ENCODE measurements at regions not wholly inside any gene's neighbourhood (a gene's known extent, or its start where the extent isn't known, plus 50 kb on each side); places are given as distances from the start of the nearest gene placed in this dataset.

GRCh38 chr9:79969393-79970145 lies 397.8 kb downstream of the TLE4 start:
- no peaks in the 10 kb centered on the region for H3K79me2 ChIP-seq (ENCODE audit: control insufficient read depth, low read length)
- no peaks in the 10 kb centered on the region for H3K9me2 ChIP-seq (replicated peaks; ENCODE audit: control insufficient read depth, low read length)
- H3K27me3 ChIP-seq (ENCODE audit: control insufficient read depth, low read length): no peaks in the 10 kb centered on the region
- TF ChIP-seq, protein P1, sequence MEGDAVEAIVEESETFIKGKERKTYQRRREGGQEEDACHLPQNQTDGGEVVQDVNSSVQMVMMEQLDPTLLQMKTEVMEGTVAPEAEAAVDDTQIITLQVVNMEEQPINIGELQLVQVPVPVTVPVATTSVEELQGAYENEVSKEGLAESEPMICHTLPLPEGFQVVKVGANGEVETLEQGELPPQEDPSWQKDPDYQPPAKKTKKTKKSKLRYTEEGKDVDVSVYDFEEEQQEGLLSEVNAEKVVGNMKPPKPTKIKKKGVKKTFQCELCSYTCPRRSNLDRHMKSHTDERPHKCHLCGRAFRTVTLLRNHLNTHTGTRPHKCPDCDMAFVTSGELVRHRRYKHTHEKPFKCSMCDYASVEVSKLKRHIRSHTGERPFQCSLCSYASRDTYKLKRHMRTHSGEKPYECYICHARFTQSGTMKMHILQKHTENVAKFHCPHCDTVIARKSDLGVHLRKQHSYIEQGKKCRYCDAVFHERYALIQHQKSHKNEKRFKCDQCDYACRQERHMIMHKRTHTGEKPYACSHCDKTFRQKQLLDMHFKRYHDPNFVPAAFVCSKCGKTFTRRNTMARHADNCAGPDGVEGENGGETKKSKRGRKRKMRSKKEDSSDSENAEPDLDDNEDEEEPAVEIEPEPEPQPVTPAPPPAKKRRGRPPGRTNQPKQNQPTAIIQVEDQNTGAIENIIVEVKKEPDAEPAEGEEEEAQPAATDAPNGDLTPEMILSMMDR (IDR thresholded peaks at IDR 0.05; ENCODE audit: low read depth, low read length, poor library complexity, severe bottlenecking): no peak
- TF ChIP-seq EZH2phosphoT487 (IDR thresholded peaks at IDR 0.05; ENCODE audit: borderline replicate concordance, low read length): no peak
- no peaks in the 10 kb centered on the region for H3K36me3 ChIP-seq (ENCODE audit: control insufficient read depth, low read length)
- no peaks in the 10 kb centered on the region for H4K20me1 ChIP-seq (ENCODE audit: control insufficient read depth, insufficient read depth, low read depth, low read length)
- H3K9me3 ChIP-seq (ENCODE audit: control insufficient read depth, insufficient read depth, low read length): no peaks in the 10 kb centered on the region
- no peak overlapping the region for H3K27ac ChIP-seq (ENCODE audit: low read depth, low read length)
- H3K4me3 ChIP-seq (ENCODE audit: low read length): no peak overlapping the region
- no peak overlapping the region for H3K4me2 ChIP-seq (ENCODE audit: low read length)
- no peaks in the 10 kb centered on the region for H3K4me1 ChIP-seq (ENCODE audit: control insufficient read depth, low read length)
- H3F3A ChIP-seq (ENCODE audit: control insufficient read depth, insufficient read depth): no peaks in the 10 kb centered on the region

- H3K9me3 ChIP-seq (ENCODE audit: control insufficient read depth, insufficient read depth, low read length): no peaks in the 10 kb centered on the region
- H3K79me2 ChIP-seq (ENCODE audit: control insufficient read depth, low read length): no peaks in the 10 kb centered on the region
- H3F3A ChIP-seq (ENCODE audit: control insufficient read depth, insufficient read depth): no peaks in the 10 kb centered on the region
- no peaks in the 10 kb centered on the region for H3K36me3 ChIP-seq (ENCODE audit: control insufficient read depth, low read length)
- no peaks in the 10 kb centered on the region for H3K4me1 ChIP-seq (ENCODE audit: control insufficient read depth, low read length)
- H3K4me2 ChIP-seq (ENCODE audit: low read length): no peak overlapping the region
- TF ChIP-seq, protein P1 (IDR thresholded peaks at IDR 0.05; ENCODE audit: low read depth, low read length, poor library complexity, severe bottlenecking): no peak
- no peak for TF ChIP-seq EZH2phosphoT487 (IDR thresholded peaks at IDR 0.05; ENCODE audit: borderline replicate concordance, low read length)
- H3K9me2 ChIP-seq (replicated peaks; ENCODE audit: control insufficient read depth, low read length): no peaks in the 10 kb centered on the region
- no peaks in the 10 kb centered on the region for H4K20me1 ChIP-seq (ENCODE audit: control insufficient read depth, insufficient read depth, low read depth, low read length)
- no peak overlapping the region for H3K4me3 ChIP-seq (ENCODE audit: low read length)
- H3K27me3 ChIP-seq (ENCODE audit: control insufficient read depth, low read length): no peaks in the 10 kb centered on the region
- no peak overlapping the region for H3K27ac ChIP-seq (ENCODE audit: low read depth, low read length)
These were observed 396.8 kb downstream of the TLE4 start for GRCh38 chr9:79968533-79968932.

DNA sequence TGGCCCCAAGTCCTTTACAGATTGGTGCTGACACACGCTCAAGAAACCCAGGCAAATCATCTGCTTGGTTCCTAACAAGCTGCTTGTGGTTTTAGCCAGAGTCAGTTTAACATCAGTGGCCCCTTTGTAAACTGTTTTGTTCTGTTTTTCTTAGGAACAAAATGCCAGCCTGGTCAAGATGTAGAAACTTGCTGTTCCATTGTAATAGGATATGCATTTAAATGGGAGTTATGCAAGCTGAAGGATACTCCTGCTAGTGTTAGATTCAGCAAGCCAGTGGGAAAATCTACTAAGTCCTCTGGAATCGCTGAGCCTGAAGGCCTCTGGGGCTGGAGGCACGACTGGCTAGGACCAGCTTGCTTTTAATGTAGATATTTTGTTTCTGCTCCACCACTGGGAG lies 391.1 kb downstream of the TLE4 start:
- Histone ChIP-seq H3K9me2 (replicated peaks; ENCODE audit: control insufficient read depth, low read length) (no peaks in the 10 kb centered on the region), H3K79me2 (ENCODE audit: control insufficient read depth, low read length) (no peaks in the 10 kb centered on the region), H3K27ac (ENCODE audit: low read depth, low read length) (no peak overlapping the region), H3K27me3 (ENCODE audit: control insufficient read depth, low read length) (no peaks in the 10 kb centered on the region), H4K20me1 (ENCODE audit: control insufficient read depth, insufficient read depth, low read depth, low read length) (no peaks in the 10 kb centered on the region), H3F3A (ENCODE audit: control insufficient read depth, insufficient read depth) (no peaks in the 10 kb centered on the region), H3K4me2 (ENCODE audit: low read length) (no peak overlapping the region), H3K4me3 (ENCODE audit: low read length) (no peak overlapping the region), H3K9me3 (ENCODE audit: control insufficient read depth, insufficient read depth, low read length) (no peaks in the 10 kb centered on the region), H3K4me1 (ENCODE audit: control insufficient read depth, low read length) (no peaks in the 10 kb centered on the region), H3K36me3 (ENCODE audit: control insufficient read depth, low read length) (no peaks in the 10 kb centered on the region)
- TF ChIP-seq EZH2phosphoT487 (IDR thresholded peaks at IDR 0.05; ENCODE audit: borderline replicate concordance, low read length): no peak
- TF ChIP-seq, protein P1 (IDR thresholded peaks at IDR 0.05; ENCODE audit: low read depth, low read length, poor library complexity, severe bottlenecking): no peak
